ENCODE measurements at regions not wholly inside any gene's neighbourhood (a gene's known extent, or its start where the extent isn't known, plus 50 kb on each side); places are given as distances from the start of the nearest gene placed in this dataset.
"Not testable (repeated sequence)": the region's sequence is repeated elsewhere in the genome, so short reads cannot be mapped to it uniquely, and the experiment has no call there.

- H3K9me3 ChIP-seq, result no peaks in the 10 kb centered on the region
- TF ChIP-seq, protein P1, sequence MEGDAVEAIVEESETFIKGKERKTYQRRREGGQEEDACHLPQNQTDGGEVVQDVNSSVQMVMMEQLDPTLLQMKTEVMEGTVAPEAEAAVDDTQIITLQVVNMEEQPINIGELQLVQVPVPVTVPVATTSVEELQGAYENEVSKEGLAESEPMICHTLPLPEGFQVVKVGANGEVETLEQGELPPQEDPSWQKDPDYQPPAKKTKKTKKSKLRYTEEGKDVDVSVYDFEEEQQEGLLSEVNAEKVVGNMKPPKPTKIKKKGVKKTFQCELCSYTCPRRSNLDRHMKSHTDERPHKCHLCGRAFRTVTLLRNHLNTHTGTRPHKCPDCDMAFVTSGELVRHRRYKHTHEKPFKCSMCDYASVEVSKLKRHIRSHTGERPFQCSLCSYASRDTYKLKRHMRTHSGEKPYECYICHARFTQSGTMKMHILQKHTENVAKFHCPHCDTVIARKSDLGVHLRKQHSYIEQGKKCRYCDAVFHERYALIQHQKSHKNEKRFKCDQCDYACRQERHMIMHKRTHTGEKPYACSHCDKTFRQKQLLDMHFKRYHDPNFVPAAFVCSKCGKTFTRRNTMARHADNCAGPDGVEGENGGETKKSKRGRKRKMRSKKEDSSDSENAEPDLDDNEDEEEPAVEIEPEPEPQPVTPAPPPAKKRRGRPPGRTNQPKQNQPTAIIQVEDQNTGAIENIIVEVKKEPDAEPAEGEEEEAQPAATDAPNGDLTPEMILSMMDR (IDR thresholded peaks at IDR 0.05), result no peak
- DNase-seq, result no peak
- no peaks in the 10 kb centered on the region for H3K36me3 ChIP-seq
- H3K27ac ChIP-seq, result no peak overlapping the region
- intact Hi-C loops (cut with DNase I), result no loop called here
- no peak overlapping the region for H3K4me3 ChIP-seq
- H3K27me3 ChIP-seq, result no peaks in the 10 kb centered on the region
- H3K4me1 ChIP-seq, result no peaks in the 10 kb centered on the region
- H3K9ac ChIP-seq (ENCODE audit: low read depth in 2 of 2, low read length in 2 of 2), result no peak overlapping the region
These were observed 415.0 kb downstream of the NYAP2 start for GRCh38 chr2:225814554-225814953.

GRCh38 chr2:225806105-225806504 is 406.6 kb downstream of the NYAP2 start:
- TF ChIP-seq, protein P1 (IDR thresholded peaks at IDR 0.05), result no peak
- intact Hi-C loops (cut with DNase I), result no loop called here
- H3K9me3 ChIP-seq, result no peaks in the 10 kb centered on the region

GRCh38 chr2:225802076-225802475 is 402.6 kb downstream of the NYAP2 start:
- H3K4me3 ChIP-seq; H3K27me3 ChIP-seq; intact Hi-C loops (cut with DNase I); H3K4me1 ChIP-seq; DNase-seq; H3K9me3 ChIP-seq; H3K9ac ChIP-seq (ENCODE audit: low read depth in 2 of 2, low read length in 2 of 2); H3K36me3 ChIP-seq; H3K27ac ChIP-seq: not testable (repeated sequence)

More at GRCh38 chr2:225806105-225806504, 406.6 kb downstream of the NYAP2 start:
- Histone ChIP-seq H3K27me3 (no peaks in the 10 kb centered on the region), H3K27ac (no peak overlapping the region), H3K4me3 (no peak overlapping the region), H3K4me1 (no peaks in the 10 kb centered on the region), H3K36me3 (no peaks in the 10 kb centered on the region), H3K9ac (ENCODE audit: low read depth in 2 of 2, low read length in 2 of 2) (no peak overlapping the region)
- no peak for DNase-seq

DNA sequence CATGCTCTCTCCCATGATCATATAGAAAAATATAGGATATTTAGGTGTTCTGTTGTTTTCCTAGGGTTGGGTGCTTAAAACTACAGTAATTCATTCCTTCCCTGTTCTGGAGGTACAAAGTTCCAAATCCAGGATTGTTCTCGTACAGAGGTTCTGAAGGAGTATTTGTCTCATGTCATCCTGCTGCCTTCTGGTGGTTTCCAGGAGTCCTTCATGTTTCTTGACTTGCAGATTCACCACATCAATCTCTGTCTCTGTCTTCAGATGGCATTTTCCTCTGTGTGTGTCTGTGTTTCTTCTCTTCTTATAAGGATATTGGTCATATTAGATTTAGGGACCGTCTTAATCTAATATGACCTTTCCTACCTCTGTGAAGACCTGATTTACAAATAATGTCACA is 397.9 kb downstream of the NYAP2 start:
- Histone ChIP-seq H3K4me3 (no peak overlapping the region), H3K36me3 (no peaks in the 10 kb centered on the region), H3K4me1 (no peaks in the 10 kb centered on the region), H3K9me3 (no peaks in the 10 kb centered on the region), H3K27ac (no peak overlapping the region), H3K9ac (ENCODE audit: low read depth in 2 of 2, low read length in 2 of 2) (no peak overlapping the region), H3K27me3 (no peaks in the 10 kb centered on the region)
- DNase-seq, result no peak
- intact Hi-C loops (cut with DNase I), result no loop called here
- TF ChIP-seq, protein P1 (IDR thresholded peaks at IDR 0.05), result no peak

DNA sequence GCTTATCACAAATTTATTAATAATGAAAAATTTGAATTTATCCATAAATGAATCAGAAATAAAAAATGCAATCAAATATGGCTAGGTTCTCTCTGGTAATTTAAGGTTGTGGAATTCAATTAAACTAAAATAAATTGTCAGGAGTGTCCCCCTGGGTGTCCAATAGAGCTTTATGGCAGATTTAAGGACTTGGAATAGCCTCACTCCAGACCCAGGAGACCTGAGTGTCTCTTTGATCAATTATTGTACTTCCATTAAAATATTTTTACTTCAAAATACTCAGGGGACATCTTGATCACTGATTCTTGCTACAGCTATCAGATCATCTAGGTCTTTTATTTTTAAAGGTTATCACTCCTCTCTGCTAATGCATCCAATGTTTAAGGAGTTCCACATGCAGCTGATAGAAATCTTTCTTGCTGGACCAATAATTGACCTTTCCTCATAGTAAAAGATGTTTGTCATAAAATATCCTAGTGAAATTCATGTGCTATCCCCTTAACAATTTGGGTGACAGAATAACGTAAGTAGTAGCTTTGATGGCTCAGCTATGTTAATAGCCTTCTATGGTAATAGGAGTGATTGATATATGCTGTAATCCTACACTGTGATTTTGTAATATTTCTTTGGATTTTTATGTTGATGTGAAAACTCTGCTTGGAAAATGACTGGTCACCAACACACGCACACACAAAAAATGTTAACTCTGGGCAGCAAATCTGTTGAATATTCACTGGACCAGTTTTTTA is 395.3 kb downstream of the NYAP2 start:
- H3K4me3 ChIP-seq, result no peak overlapping the region
- DNase-seq, result no peak
- H3K27ac ChIP-seq, result no peak overlapping the region
- no peaks in the 10 kb centered on the region for H3K9me3 ChIP-seq
- intact Hi-C loops (cut with DNase I), result no loop called here
- no peaks in the 10 kb centered on the region for H3K27me3 ChIP-seq
- TF ChIP-seq, protein P1 (IDR thresholded peaks at IDR 0.05), result no peak
- no peaks in the 10 kb centered on the region for H3K4me1 ChIP-seq
- no peaks in the 10 kb centered on the region for H3K36me3 ChIP-seq
- H3K9ac ChIP-seq (ENCODE audit: low read depth in 2 of 2, low read length in 2 of 2), result no peak overlapping the region

DNA sequence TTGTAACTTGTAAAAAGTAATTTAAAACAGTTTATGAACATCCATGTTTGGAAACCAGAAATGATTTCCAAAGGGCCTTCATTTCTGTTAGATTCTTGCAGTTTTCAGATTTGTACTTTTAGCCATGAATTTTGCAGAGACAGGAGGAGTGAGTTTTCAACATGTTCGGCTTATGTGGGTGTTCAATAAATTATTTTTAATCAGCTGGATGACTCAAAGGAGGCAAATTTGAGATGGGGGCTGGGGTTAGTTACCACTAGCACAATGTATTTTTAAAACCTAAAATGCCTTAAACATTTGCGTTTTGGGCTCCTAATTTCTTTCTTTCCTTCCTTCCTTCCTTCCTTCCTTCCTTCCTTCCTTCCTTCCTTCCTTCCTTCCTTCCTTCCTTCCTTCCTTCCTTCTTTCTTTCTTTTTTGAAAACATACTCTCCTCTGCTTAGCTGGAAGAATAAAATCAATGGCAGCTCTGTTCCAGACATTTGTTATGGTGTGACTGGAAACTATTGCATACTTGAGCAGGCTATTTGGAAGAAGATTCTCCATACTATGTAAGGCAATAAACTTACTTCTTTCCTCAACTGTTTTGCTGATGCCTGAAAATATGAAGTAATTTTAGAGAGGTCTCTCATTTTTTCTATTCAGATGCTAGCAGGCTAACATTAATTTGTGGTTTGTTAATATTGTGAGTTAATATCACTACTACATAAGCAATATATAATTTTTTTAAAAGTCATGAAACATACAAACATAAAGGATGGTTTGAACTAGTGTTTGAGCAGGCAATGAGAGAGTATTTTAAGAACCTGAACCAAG is 394.4 kb downstream of the NYAP2 start:
- H3K9ac ChIP-seq (ENCODE audit: low read depth in 2 of 2, low read length in 2 of 2), result no peak overlapping the region
- H3K36me3 ChIP-seq, result no peaks in the 10 kb centered on the region
- H3K9me3 ChIP-seq, result no peaks in the 10 kb centered on the region
- no peaks in the 10 kb centered on the region for H3K27me3 ChIP-seq
- no peak overlapping the region for H3K27ac ChIP-seq
- TF ChIP-seq, protein P1 (IDR thresholded peaks at IDR 0.05), result no peak
- DNase-seq, result no peak
- H3K4me1 ChIP-seq, result no peaks in the 10 kb centered on the region
- no peak overlapping the region for H3K4me3 ChIP-seq
- intact Hi-C loops (cut with DNase I), result no loop called here
